ENCODE measurements at regions not wholly inside any gene's neighbourhood (a gene's known extent, or its start where the extent isn't known, plus 50 kb on each side); places are given as distances from the start of the nearest gene placed in this dataset.
"Not testable (repeated sequence)": the region's sequence is repeated elsewhere in the genome, so short reads cannot be mapped to it uniquely, and the experiment has no call there.

GRCh38 chr14:38561657-38562056, 305.8 kb upstream of the CLEC14A start:
- no peak for ATAC-seq

GRCh38 chr14:38559711-38560110, 303.8 kb upstream of the CLEC14A start:
- Histone ChIP-seq H3K27me3 (ENCODE audit: control insufficient read depth, insufficient read depth, low read length) (no peaks in the 10 kb centered on the region), H3K4me1 (ENCODE audit: control insufficient read depth, insufficient read depth, low read length) (no peaks in the 10 kb centered on the region), H3K27ac (ENCODE audit: low read length) (no peak overlapping the region), H3K9me3 (ENCODE audit: control insufficient read depth, insufficient read depth, low read depth, low read length) (no peaks in the 10 kb centered on the region), H3K4me3 (ENCODE audit: low read depth in 2 of 2, low read length in 2 of 2) (no peak overlapping the region), H3K36me3 (ENCODE audit: control insufficient read depth, insufficient read depth, low read length) (no peaks in the 10 kb centered on the region)
- no TSS peak for BruUV-seq (replicated peaks)
- POLR2A ChIA-PET: no interaction called here
- CTCF ChIA-PET: no interaction called here
- DNase-seq (ENCODE audit: low read depth, low spot score) (no peak), ATAC-seq (no peak)
- intact Hi-C loops (cut with micrococcal nuclease; ENCODE audit: unreplicated experiment) (no loop called here), in situ Hi-C loops (cut with HindIII; ENCODE audit: low pct_unique_long_range_greater_than_20kb, low sequenced_read_pairs) (no loop called here)
- TF ChIP-seq REST (IDR thresholded peaks at IDR 0.05; ENCODE audit: insufficient read depth in 1 of 2, low read depth in 2 of 2, low read length in 1 of 2): no peak
- no peak for TF ChIP-seq CTCF (IDR thresholded peaks at IDR 0.05)
- no peak for TF ChIP-seq TCF7L2 (IDR thresholded peaks at IDR 0.05; ENCODE audit: low read depth, low read length)
- no peak for TF ChIP-seq SIN3A (IDR thresholded peaks at IDR 0.05; ENCODE audit: borderline replicate concordance, insufficient read depth, low read depth, low read length)
- TF ChIP-seq POLR2AphosphoS5 (IDR thresholded peaks at IDR 0.05; ENCODE audit: low read depth, low read length): no peak

More at GRCh38 chr14:38561657-38562056, 305.8 kb upstream of the CLEC14A start:
- Histone ChIP-seq H3K9me3 (ENCODE audit: control insufficient read depth, insufficient read depth, low read depth, low read length) (no peaks in the 10 kb centered on the region), H3K4me1 (ENCODE audit: control insufficient read depth, insufficient read depth, low read length) (no peaks in the 10 kb centered on the region), H3K4me3 (ENCODE audit: low read depth in 2 of 2, low read length in 2 of 2) (no peak overlapping the region), H3K36me3 (ENCODE audit: control insufficient read depth, insufficient read depth, low read length) (no peaks in the 10 kb centered on the region), H3K27ac (ENCODE audit: low read length) (no peak overlapping the region), H3K27me3 (ENCODE audit: control insufficient read depth, insufficient read depth, low read length) (no peaks in the 10 kb centered on the region)
- TF ChIP-seq SIN3A (IDR thresholded peaks at IDR 0.05; ENCODE audit: borderline replicate concordance, insufficient read depth, low read depth, low read length): no peak
- TF ChIP-seq CTCF (IDR thresholded peaks at IDR 0.05): no peak
- no peak for TF ChIP-seq REST (IDR thresholded peaks at IDR 0.05; ENCODE audit: insufficient read depth in 1 of 2, low read depth in 2 of 2, low read length in 1 of 2)
- intact Hi-C loops (cut with micrococcal nuclease; ENCODE audit: unreplicated experiment): no loop called here
- in situ Hi-C loops (cut with HindIII; ENCODE audit: low pct_unique_long_range_greater_than_20kb, low sequenced_read_pairs): no loop called here
- POLR2A ChIA-PET: no interaction called here
- no TSS peak for BruUV-seq (replicated peaks)
- CTCF ChIA-PET: no interaction called here
- DNase-seq (ENCODE audit: low read depth, low spot score): no peak

GRCh38 chr14:38557391-38557790, 301.5 kb upstream of the CLEC14A start:
- H3K9me3 ChIP-seq (ENCODE audit: control insufficient read depth, insufficient read depth, low read depth, low read length); BruUV-seq (replicated peaks); H3K27me3 ChIP-seq (ENCODE audit: control insufficient read depth, insufficient read depth, low read length); POLR2A ChIA-PET; ATAC-seq; H3K36me3 ChIP-seq (ENCODE audit: control insufficient read depth, insufficient read depth, low read length); H3K4me1 ChIP-seq (ENCODE audit: control insufficient read depth, insufficient read depth, low read length); in situ Hi-C loops (cut with HindIII; ENCODE audit: low pct_unique_long_range_greater_than_20kb, low sequenced_read_pairs); DNase-seq (ENCODE audit: low read depth, low spot score); CTCF ChIA-PET; H3K4me3 ChIP-seq (ENCODE audit: low read depth in 2 of 2, low read length in 2 of 2); intact Hi-C loops (cut with micrococcal nuclease; ENCODE audit: unreplicated experiment); H3K27ac ChIP-seq (ENCODE audit: low read length): not testable (repeated sequence)

Measured in Panc1 (cell line).